ENCODE measurements at regions not wholly inside any gene's neighbourhood (a gene's known extent, or its start where the extent isn't known, plus 50 kb on each side); places are given as distances from the start of the nearest gene placed in this dataset.
"Not testable (repeated sequence)": the region's sequence is repeated elsewhere in the genome, so short reads cannot be mapped to it uniquely, and the experiment has no call there.

DNA sequence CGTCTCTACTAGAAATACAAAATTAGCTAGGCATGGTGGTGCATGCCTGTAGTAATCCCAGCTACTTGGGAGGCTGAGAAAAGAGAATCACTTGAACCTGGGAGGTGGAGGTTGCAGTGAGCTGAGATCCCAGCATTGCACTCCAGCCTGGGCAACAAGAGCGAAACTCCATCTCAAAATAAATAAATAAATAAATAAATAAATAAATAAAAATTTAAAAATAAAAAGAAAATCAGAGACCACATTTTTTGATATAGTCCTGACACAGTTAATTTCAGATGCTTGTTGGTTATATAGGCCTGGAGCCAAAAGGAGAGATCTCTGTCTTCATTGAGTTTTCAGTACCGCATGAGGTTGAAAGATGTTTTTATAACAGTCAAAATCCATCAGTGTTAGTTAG lies 388.3 kb downstream of the PRELID2 start:
- DNase-seq = not testable (repeated sequence)

GRCh38 chr5:145446412-145446811 lies 388.7 kb downstream of the PRELID2 start:
- DNase-seq = no peak

DNA sequence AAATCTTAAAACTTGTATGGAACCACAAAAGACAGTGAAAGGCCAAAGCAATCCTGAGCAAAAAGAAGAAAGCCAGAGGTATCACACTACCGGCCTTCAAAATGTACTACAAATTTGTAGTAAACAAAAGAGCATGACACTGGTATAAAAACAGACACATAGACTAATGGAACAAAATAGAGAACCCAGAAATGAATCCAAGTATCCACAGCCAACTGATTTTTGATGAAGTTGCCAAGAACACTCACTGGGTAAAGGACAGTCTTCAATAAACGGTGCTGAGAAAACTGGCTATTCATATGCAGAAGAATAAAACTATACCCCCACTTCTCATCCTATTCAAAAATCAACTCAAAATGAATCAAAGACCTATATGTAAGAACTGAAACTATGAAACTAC lies 390.1 kb downstream of the PRELID2 start:
- no peak for DNase-seq

GRCh38 chr5:145443964-145444363 lies 391.2 kb downstream of the PRELID2 start:
- DNase-seq = no peak

GRCh38 chr5:145443366-145443765 lies 391.8 kb downstream of the PRELID2 start:
- DNase-seq = no peak

DNA sequence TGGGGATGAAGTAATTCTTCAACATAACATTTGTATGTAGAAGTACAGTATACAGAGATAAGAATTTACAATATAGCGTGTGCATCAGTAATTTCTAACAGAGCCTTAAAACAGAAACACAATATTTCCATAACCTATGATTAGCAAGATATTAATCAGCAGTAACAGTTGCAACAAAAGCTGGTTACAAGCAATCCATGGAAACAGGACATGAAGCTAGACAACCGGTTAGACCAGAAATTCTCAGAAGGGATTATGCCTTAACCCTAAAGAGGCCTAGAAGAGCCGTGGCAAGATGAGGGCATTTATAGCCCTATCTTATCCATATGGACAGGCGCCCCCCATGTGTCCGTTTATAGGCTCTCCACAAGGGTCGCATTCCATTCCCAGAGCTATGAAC lies 392.5 kb downstream of the PRELID2 start:
- DNase-seq = not testable (repeated sequence)

- DNase-seq = no peak
Observed at GRCh38 chr5:145441228-145441627, 393.9 kb downstream of the PRELID2 start.

- no peak for DNase-seq
Observed at GRCh38 chr5:145437627-145438026, 397.5 kb downstream of the PRELID2 start.

GRCh38 chr5:145433077-145433476 lies 402.1 kb downstream of the PRELID2 start:
- DNase-seq = no peak

- DNase-seq = no peak
Observed at GRCh38 chr5:145429170-145429569, 406.0 kb downstream of the PRELID2 start.

DNA sequence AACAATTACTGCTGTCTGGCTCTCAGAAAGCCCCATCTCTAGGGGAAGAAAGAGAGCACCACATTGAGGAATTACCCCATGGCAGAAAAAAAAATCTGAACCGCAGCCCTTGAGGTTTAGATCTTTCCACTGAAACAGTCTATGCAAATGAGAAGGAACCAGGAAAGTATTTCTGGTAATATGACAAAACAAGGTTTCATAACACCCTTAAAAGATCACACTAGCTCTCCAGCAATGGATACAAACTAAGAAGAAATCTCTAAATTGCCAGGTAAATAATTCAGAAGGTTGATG lies 427.1 kb downstream of the PRELID2 start:
- DNase-seq = no peak

- no peak for DNase-seq
Observed at GRCh38 chr5:145407300-145408047, 427.7 kb downstream of the PRELID2 start.

DNA sequence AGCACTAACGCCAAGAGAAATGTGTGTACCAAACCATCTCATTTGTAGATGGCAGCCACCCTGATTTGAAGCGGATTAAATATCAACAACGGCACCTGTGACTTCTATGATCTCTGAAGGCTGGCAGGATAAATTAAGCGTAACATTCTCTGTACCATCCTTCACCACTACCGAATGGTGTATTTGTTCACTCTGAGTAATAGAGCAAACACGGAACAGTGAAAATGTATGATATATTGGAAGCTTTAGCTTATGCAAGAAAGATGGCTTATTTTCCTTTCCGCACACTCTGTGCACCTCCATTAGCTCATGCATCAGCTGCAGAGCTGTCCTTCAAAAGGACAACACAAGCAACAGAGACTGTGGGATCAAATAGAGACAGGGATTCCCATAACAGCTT lies 431.1 kb downstream of the PRELID2 start:
- DNase-seq = no peak

DNA sequence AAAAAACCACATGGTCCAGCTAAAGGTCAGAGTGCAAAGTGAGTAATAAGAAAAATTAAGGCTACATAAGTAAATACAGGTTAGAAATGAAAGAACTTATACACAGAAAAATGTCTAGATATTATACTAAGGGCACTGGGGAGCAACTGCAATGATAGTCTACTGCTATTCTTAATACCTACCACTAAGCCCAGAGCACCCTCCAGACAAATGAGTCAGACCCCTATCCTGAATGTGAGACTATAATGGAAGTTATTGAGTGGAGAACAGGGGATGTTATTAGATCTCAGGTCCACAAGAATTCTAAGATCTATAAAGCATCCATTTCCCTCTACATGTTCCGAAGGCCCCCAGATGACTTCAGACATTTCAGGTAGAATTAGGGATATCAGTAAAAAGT lies 438.3 kb downstream of the PRELID2 start:
- DNase-seq = no peak

DNA sequence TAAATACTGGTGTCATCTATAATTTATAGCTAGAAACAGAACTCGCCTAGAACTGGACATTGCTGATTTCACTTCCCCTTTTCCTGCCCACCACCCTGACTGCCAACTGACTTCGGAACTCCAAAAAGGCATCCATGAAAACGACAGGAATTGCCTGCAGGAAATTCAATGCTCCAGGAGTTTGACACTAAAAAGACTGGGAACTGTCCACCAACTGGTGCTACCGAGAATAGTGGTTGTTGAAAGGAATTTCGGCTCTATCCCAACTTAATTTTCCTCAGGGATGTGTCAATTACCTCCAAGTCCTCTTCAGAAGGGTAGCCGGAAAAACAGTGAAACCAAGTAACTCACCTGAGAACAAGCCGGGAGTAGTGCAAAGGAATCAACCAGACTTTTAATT lies 440.0 kb downstream of the PRELID2 start:
- DNase-seq = not testable (repeated sequence)

DNA sequence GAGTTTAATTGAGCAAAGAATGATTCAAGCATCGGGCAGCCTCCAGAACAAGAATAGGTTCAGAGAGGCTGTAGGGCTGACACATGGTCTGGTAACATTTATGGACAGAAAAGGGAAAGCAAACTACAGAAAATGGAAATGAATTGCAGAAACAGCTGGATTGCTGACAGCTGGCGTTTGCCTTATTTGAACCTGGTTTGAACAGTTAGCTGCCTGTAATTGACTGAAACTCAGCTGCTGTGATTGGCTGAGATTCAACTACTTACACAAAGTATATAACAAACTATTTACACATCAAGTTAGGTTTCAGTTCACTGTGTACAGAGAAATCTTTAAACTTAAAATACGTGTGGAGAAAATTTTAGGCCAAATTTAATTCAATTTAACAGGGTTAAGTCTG lies 441.7 kb downstream of the PRELID2 start:
- DNase-seq = no peak

- no peak for DNase-seq
Observed at GRCh38 chr5:145389047-145389446, 446.1 kb downstream of the PRELID2 start.

GRCh38 chr5:145385276-145385675 lies 449.9 kb downstream of the PRELID2 start:
- DNase-seq = no peak

DNA sequence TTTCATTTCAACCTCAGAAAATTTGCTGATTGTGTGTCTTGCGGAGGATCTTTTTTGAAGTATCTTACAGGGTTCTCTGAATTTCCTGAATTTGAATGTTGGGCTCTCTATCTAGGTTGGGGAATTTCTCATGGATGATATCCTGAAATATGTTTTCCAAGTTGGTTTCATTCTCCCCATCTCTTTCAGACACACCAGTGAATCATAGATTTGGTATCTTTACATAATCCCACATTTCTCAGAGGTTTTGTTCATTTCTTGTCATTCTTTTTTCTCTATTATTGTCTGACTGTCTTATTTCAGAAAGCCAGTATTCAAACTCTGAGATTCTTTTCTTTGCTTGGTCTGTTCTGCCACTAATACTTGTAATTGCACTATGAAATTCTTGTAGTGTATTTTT lies 456.9 kb downstream of the PRELID2 start:
- DNase-seq = no peak

DNA sequence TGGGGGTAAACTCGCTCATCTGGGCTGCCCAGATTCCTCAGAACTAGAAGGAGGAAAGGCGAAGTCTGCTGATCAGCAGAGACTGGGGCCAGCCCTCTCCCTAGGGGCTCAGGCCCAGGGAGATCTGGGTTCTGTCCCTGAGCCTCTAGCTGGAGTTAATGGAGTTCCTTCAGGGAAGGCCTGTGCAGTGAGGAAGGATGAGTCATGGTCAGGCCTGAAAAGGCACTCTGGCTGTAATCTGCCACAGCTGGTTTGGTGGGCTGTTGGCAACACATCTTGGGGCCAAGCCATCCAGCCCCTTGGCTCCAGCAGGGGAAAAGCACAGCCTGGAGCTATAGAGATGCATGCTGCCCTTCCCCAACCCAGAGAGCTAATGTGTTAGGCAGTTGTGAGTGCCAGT lies 459.6 kb downstream of the PRELID2 start:
- no peak for DNase-seq

DNA sequence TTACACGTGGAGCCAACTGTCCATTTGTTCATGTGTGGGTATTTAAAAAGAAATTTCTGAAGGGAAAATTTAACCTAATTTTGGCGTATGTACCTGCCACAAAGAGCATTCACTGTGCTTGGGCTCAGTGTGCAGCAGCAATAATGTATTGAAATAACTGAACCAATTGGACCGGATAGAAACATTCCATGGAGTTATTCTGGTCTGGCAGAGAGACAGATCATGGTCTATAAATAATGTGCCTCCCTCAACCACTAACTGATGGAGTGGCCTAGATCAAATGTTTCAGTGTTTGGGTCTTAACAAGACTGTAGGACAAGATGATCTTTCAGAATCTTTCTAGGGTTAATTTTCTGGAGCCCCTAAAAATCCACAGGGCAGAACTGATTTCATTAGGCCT lies 469.7 kb downstream of the PRELID2 start:
- no peak for DNase-seq

DNA sequence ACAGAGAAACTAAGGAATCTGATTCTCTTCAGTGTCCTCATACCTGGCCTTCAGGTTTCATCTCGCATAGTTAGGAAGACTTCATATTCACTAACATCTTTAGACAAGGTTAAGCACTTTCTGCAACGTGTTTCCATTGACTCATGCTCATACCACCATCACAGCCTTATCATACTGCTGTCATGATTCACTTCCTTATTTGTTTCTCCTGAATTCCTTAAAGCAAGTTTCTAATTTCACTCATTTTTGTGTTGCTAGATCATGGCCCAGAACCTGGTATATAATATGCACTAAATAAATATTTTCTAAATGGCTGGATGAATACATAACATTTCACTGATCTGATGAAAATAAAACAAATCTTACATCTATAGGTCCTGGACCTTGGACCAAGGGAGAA lies 472.9 kb downstream of the PRELID2 start:
- no peak for DNase-seq

GRCh38 chr5:145360936-145361335 lies 474.2 kb downstream of the PRELID2 start:
- no peak for DNase-seq

DNA sequence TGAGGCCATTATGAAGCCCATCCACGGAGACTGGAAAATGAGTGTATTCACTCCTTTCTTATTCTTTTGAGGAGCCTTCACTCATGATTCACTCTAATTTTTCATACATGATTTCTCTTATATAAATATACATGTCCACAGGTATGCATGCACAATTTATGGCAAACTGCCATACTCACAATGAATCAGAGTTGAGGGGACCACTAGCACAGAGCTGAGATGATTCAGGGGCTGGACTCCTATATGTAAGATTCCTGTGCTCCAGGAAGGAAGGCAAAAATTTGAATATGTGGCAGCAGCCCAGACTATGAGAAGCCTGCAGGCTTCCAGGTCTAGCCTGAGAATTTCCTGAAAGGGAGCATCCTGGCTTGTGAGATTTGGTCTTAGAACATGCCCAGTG lies 484.6 kb downstream of the PRELID2 start:
- DNase-seq = no peak

- DNase-seq = no peak
Observed at GRCh38 chr5:145347026-145347616, 488.0 kb downstream of the PRELID2 start.

All from NCI-H187 treated with DMSO at 0.1 percent for 48 hours (cell line).